ENCODE measurements at regions not wholly inside any gene's neighbourhood (a gene's known extent, or its start where the extent isn't known, plus 50 kb on each side); places are given as distances from the start of the nearest gene placed in this dataset.

GRCh38 chr4:45554423-45554822 is 569.4 kb downstream of the GABRG1 start:
- Histone ChIP-seq H3K27me3 (ENCODE audit: insufficient read depth, low read length) (no peaks in the 10 kb centered on the region), H3K27ac (ENCODE audit: low read length) (no peak overlapping the region), H3K4me1 (ENCODE audit: insufficient read depth, low read length) (peaks cover 6% of the 10 kb centered on the region), H3K36me3 (ENCODE audit: insufficient read depth, low read depth, low read length) (no peaks in the 10 kb centered on the region), H3K9ac (ENCODE audit: low read depth, low read length) (no peak overlapping the region), H3K4me3 (ENCODE audit: low read length) (no peak overlapping the region), H3K9me3 (ENCODE audit: insufficient read depth, low read depth, low read length) (no peaks in the 10 kb centered on the region)

GRCh38 chr4:45550766-45551366 is 573.0 kb downstream of the GABRG1 start:
- H3K27me3 ChIP-seq (ENCODE audit: insufficient read depth, low read length) = no peaks in the 10 kb centered on the region
- H3K27ac ChIP-seq (ENCODE audit: low read length) = no peak overlapping the region
- no peaks in the 10 kb centered on the region for H3K36me3 ChIP-seq (ENCODE audit: insufficient read depth, low read depth, low read length)
- H3K4me1 ChIP-seq (ENCODE audit: insufficient read depth, low read length) = peaks cover 6% of the 10 kb centered on the region
- no peak overlapping the region for H3K4me3 ChIP-seq (ENCODE audit: low read length)
- H3K9ac ChIP-seq (ENCODE audit: low read depth, low read length) = no peak overlapping the region
- H3K9me3 ChIP-seq (ENCODE audit: insufficient read depth, low read depth, low read length) = no peaks in the 10 kb centered on the region

DNA sequence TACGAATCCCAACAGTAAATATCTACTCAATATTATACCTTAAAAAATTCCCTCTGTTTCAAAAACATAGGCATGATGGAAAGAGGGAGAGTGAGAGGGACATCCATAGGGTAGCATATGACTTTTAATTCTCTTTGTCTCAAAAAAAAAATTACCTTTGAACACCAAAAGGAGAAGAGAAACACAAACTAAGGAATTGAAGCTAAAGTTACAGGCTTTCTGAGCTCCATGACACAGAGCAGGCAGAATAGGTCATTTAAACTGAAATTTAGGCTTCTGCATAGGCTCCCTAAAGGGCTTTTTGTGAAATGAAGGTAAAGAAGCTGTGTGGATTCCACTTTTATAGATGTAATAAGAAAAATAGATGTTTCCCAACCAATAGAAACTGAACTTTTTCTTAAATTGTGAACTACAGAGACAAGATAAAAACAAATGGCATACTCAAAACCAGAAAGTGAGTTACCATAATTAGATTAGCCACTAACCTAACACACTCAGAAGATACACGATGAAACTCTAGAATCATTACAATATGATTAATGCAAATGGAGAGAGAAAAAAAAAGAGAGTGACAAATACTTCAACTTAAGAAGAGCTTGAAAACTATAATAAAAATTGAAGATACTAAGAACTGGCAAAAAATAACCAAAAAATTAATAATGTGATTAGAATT is 584.6 kb downstream of the GABRG1 start:
- Histone ChIP-seq H3K27me3 (ENCODE audit: insufficient read depth, low read length) (no peaks in the 10 kb centered on the region), H3K36me3 (ENCODE audit: insufficient read depth, low read depth, low read length) (no peaks in the 10 kb centered on the region), H3K9ac (ENCODE audit: low read depth, low read length) (no peak overlapping the region), H3K27ac (ENCODE audit: low read length) (no peak overlapping the region), H3K4me3 (ENCODE audit: low read length) (no peak overlapping the region), H3K4me1 (ENCODE audit: insufficient read depth, low read length) (no peaks in the 10 kb centered on the region), H3K9me3 (ENCODE audit: insufficient read depth, low read depth, low read length) (no peaks in the 10 kb centered on the region; the same call in 1 of the 2 replicates)

GRCh38 chr4:45530498-45530897 is 593.4 kb downstream of the GABRG1 start:
- H3K36me3 ChIP-seq (ENCODE audit: insufficient read depth, low read depth, low read length) = no peaks in the 10 kb centered on the region
- H3K4me1 ChIP-seq (ENCODE audit: insufficient read depth, low read length) = no peaks in the 10 kb centered on the region
- H3K9ac ChIP-seq (ENCODE audit: low read depth, low read length) = no peak overlapping the region
- H3K9me3 ChIP-seq (ENCODE audit: insufficient read depth, low read depth, low read length) = peaks cover 10% of the 10 kb centered on the region; the same call in 1 of the 2 replicates
- H3K27ac ChIP-seq (ENCODE audit: low read length) = no peak overlapping the region
- no peaks in the 10 kb centered on the region for H3K27me3 ChIP-seq (ENCODE audit: insufficient read depth, low read length)
- no peak overlapping the region for H3K4me3 ChIP-seq (ENCODE audit: low read length)

GRCh38 chr4:45527160-45527559 is 596.7 kb downstream of the GABRG1 start:
- Histone ChIP-seq H3K9ac (ENCODE audit: low read depth, low read length) (no peak overlapping the region), H3K4me1 (ENCODE audit: insufficient read depth, low read length) (no peaks in the 10 kb centered on the region)

GRCh38 chr4:45518832-45519231 is 605.0 kb downstream of the GABRG1 start:
- H3K27me3 ChIP-seq (ENCODE audit: insufficient read depth, low read length) = no peaks in the 10 kb centered on the region

More at GRCh38 chr4:45527160-45527559, 596.7 kb downstream of the GABRG1 start:
- Histone ChIP-seq H3K27ac (ENCODE audit: low read length) (no peak overlapping the region), H3K36me3 (ENCODE audit: insufficient read depth, low read depth, low read length) (no peaks in the 10 kb centered on the region), H3K4me3 (ENCODE audit: low read length) (no peak overlapping the region), H3K9me3 (ENCODE audit: insufficient read depth, low read depth, low read length) (peaks cover 10% of the 10 kb centered on the region; the same call in 1 of the 2 replicates), H3K27me3 (ENCODE audit: insufficient read depth, low read length) (no peaks in the 10 kb centered on the region)

GRCh38 chr4:45502471-45502870 is 621.4 kb downstream of the GABRG1 start:
- H3K27me3 ChIP-seq (ENCODE audit: insufficient read depth, low read length) = no peaks in the 10 kb centered on the region
- H3K36me3 ChIP-seq (ENCODE audit: insufficient read depth, low read depth, low read length) = no peaks in the 10 kb centered on the region
- no peaks in the 10 kb centered on the region for H3K9me3 ChIP-seq (ENCODE audit: insufficient read depth, low read depth, low read length)
- H3K4me1 ChIP-seq (ENCODE audit: insufficient read depth, low read length) = no peaks in the 10 kb centered on the region
- H3K27ac ChIP-seq (ENCODE audit: low read length) = no peak overlapping the region
- H3K9ac ChIP-seq (ENCODE audit: low read depth, low read length) = no peak overlapping the region
- no peak overlapping the region for H3K4me3 ChIP-seq (ENCODE audit: low read length)

More at GRCh38 chr4:45518832-45519231, 605.0 kb downstream of the GABRG1 start:
- Histone ChIP-seq H3K4me1 (ENCODE audit: insufficient read depth, low read length) (no peaks in the 10 kb centered on the region), H3K4me3 (ENCODE audit: low read length) (no peak overlapping the region), H3K36me3 (ENCODE audit: insufficient read depth, low read depth, low read length) (no peaks in the 10 kb centered on the region), H3K9me3 (ENCODE audit: insufficient read depth, low read depth, low read length) (no peaks in the 10 kb centered on the region), H3K27ac (ENCODE audit: low read length) (no peak overlapping the region), H3K9ac (ENCODE audit: low read depth, low read length) (no peak overlapping the region)

DNA sequence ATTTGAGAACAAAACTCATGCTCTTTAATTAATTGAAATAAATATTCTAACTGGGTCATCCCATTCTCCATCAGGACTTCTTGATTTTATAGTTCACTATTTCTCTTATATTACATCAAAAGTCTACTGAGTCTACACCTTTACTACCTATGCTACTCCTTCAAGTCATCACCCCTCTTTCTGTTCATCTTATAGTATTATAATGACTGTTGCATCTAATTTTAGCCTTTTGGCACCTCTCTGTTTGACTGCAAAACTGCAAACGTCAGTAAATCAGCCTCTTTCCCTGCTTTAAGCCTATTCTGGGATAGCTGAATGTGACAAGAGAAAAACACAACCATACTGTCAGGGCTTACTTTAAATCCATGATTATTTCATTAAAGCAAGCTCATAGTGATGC is 639.1 kb downstream of the GABRG1 start:
- no peaks in the 10 kb centered on the region for H3K4me1 ChIP-seq (ENCODE audit: insufficient read depth, low read length)
- no peaks in the 10 kb centered on the region for H3K9me3 ChIP-seq (ENCODE audit: insufficient read depth, low read depth, low read length)
- no peak overlapping the region for H3K4me3 ChIP-seq (ENCODE audit: low read length)
- no peak overlapping the region for H3K27ac ChIP-seq (ENCODE audit: low read length)
- H3K9ac ChIP-seq (ENCODE audit: low read depth, low read length) = no peak overlapping the region
- H3K27me3 ChIP-seq (ENCODE audit: insufficient read depth, low read length) = no peaks in the 10 kb centered on the region
- H3K36me3 ChIP-seq (ENCODE audit: insufficient read depth, low read depth, low read length) = no peaks in the 10 kb centered on the region

DNA sequence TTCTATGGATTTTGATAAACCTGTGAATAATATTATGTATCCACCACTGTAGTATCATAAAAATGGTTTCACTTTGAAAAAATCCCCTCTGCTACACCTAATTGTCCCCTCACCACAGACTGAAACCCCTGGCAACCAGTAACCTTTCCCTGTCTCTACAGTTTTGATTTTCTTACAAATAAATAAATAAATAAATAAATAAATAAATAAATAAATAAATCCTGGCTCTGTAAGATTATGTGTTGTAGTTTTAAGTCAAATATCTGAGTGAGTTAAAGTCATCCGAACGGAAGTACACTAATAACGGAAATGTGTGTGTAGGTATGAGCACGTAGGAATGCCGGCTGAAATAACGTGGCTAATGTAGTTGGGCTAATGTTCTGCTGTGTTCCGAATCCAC is 641.5 kb downstream of the GABRG1 start:
- Histone ChIP-seq H3K4me3 (ENCODE audit: low read length) (no peak overlapping the region), H3K9ac (ENCODE audit: low read depth, low read length) (no peak overlapping the region), H3K9me3 (ENCODE audit: insufficient read depth, low read depth, low read length) (peaks cover 3% of the 10 kb centered on the region; the same call in 1 of the 2 replicates), H3K4me1 (ENCODE audit: insufficient read depth, low read length) (no peaks in the 10 kb centered on the region), H3K27ac (ENCODE audit: low read length) (no peak overlapping the region), H3K36me3 (ENCODE audit: insufficient read depth, low read depth, low read length) (no peaks in the 10 kb centered on the region), H3K27me3 (ENCODE audit: insufficient read depth, low read length) (no peaks in the 10 kb centered on the region)

DNA sequence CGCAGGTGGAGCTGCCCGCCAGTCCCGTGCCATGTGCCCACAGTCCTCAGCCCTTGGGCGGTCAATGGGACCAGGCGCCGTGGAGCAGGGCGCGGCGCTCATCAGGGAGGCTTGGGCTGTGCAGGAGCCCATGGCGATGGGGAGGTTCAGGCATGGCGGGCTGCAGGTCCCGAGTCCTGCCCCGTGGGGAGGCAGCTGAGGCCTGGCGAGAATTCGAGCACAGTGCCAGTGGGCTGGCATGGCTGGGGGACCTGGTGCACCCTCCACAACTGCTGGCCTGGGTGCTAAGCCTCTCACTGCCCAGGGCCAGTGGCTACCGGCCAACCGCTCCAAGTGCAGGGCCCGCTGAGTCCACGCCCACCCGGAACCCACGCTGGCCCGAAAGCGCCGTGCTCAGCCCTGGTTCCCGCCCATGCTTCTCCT is 646.5 kb downstream of the GABRG1 start:
- Histone ChIP-seq H3K27ac (ENCODE audit: low read length) (no peak overlapping the region), H3K36me3 (ENCODE audit: insufficient read depth, low read depth, low read length) (no peaks in the 10 kb centered on the region), H3K27me3 (ENCODE audit: insufficient read depth, low read length) (no peaks in the 10 kb centered on the region), H3K9me3 (ENCODE audit: insufficient read depth, low read depth, low read length) (peaks cover 23% of the 10 kb centered on the region), H3K4me3 (ENCODE audit: low read length) (no peak overlapping the region), H3K4me1 (ENCODE audit: insufficient read depth, low read length) (no peaks in the 10 kb centered on the region), H3K9ac (ENCODE audit: low read depth, low read length) (no peak overlapping the region)

DNA sequence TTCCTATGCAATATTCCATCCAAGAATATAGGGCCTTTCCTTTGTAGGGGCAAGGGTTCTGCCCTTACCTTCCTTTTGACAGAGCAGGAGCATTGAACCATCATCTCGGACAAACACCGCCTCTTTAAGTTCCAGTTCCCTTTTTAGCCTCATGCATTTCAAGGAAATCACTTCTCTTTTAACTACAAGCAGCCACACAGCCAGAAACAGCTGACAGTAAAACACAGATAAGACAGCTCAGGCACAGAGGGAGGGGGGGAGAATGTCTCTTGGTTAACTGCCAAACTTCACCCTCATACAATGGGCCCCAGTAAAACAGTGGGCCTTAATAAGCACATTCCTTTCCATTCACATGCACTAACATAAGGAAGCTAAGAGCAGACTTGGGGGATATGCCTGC is 648.3 kb downstream of the GABRG1 start:
- H3K27me3 ChIP-seq (ENCODE audit: insufficient read depth, low read length) = no peaks in the 10 kb centered on the region
- H3K36me3 ChIP-seq (ENCODE audit: insufficient read depth, low read depth, low read length) = no peaks in the 10 kb centered on the region
- H3K27ac ChIP-seq (ENCODE audit: low read length) = no peak overlapping the region
- H3K4me3 ChIP-seq (ENCODE audit: low read length) = no peak overlapping the region
- H3K9me3 ChIP-seq (ENCODE audit: insufficient read depth, low read depth, low read length) = peaks cover 23% of the 10 kb centered on the region
- no peak overlapping the region for H3K9ac ChIP-seq (ENCODE audit: low read depth, low read length)
- no peaks in the 10 kb centered on the region for H3K4me1 ChIP-seq (ENCODE audit: insufficient read depth, low read length)

GRCh38 chr4:45472490-45472889 is 651.4 kb downstream of the GABRG1 start:
- peaks cover 20% of the 10 kb centered on the region for H3K9me3 ChIP-seq (ENCODE audit: insufficient read depth, low read depth, low read length)
- no peaks in the 10 kb centered on the region for H3K36me3 ChIP-seq (ENCODE audit: insufficient read depth, low read depth, low read length)
- no peaks in the 10 kb centered on the region for H3K27me3 ChIP-seq (ENCODE audit: insufficient read depth, low read length)
- H3K27ac ChIP-seq (ENCODE audit: low read length) = no peak overlapping the region
- no peaks in the 10 kb centered on the region for H3K4me1 ChIP-seq (ENCODE audit: insufficient read depth, low read length)
- H3K9ac ChIP-seq (ENCODE audit: low read depth, low read length) = no peak overlapping the region
- no peak overlapping the region for H3K4me3 ChIP-seq (ENCODE audit: low read length)

Data from iPS-20b (cell line).